GM19328 (cell line): ENCODE measurements at regions not wholly inside any gene's neighbourhood (a gene's known extent, or its start where the extent isn't known, plus 50 kb on each side); places are given as distances from the start of the nearest gene placed in this dataset.

Experiments used
- ATAC-seq: cut with Tn5 transposase; IDR thresholded peaks from one replicate; pipeline ENCODE4 v1.9.1; 2021; ENCODE audit warnings: mild to moderate bottlenecking, moderate library complexity; ENCODE audit not compliant: unreplicated experiment

DNA sequence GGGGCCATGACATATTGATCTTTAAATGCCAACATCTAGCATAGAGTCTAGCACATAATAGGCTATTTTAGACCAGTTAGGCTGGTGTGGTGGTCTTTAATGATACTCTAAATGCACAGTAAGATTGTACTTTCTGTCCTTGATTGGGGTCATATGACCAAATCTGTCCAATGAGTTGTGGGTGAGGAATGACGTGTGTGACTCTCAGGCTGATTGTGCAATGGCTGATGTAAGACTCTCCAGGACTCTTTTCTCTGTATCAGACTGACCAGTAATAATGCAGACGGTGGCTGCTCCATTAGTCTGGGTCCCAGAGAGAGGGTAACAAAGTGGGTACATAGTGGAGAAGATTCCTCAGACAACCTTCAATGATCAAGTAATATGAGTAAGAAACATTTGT lies 541.6 kb upstream of the CAMK1G start:
- no peak for ATAC-seq

DNA sequence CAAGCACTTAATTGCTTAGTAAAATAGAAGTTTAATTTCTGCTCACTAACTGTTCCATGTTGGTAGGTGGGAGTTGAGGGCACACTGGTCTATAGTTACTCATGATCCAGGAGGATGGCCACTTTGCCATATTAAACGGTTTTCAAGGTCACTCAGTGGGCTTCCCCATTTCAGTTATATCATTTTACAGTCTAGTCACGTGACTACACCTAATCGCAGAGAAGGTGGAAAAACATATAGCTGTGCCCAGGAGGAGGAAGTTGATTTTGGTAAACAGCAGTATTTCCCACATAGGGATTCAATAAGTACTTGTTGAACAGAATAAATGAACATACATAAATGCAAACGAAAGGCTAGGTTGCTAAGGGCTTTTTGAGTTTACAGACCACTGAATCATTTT lies 541.1 kb upstream of the CAMK1G start:
- ATAC-seq, result no peak

DNA sequence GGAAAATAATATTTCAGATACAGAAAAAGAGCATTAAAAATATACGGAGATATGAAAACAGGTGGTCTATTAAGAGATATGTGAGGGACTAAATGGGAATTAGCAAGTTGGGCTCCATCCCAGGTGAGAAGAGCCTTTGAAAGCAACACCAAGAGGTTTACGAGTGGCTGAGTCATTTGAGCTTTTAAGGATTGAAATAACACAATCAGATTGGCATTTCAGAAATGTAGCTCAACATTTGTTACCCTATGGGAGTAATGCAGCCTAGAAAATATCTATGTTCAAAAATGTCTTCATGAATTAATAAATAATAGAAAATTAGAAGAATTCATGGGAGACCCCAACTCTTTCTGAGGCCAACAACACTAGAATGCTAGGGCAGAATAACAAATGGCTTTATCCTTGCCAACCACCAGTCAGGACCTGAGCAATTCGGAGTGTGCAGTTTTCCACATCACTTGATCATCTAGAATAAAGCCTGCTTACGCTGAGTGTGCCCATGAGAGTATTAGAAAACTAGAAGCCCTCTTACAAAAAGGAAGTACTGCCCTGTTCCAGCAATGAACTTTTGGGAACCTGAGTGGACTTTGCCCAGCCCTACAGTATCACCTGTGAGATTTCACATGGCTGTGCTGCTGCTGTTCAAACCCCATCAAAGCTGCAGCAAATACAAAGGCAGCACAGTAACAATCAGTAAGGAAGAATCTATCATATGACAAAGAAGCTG lies 538.0 kb upstream of the CAMK1G start:
- ATAC-seq, result no peak

DNA sequence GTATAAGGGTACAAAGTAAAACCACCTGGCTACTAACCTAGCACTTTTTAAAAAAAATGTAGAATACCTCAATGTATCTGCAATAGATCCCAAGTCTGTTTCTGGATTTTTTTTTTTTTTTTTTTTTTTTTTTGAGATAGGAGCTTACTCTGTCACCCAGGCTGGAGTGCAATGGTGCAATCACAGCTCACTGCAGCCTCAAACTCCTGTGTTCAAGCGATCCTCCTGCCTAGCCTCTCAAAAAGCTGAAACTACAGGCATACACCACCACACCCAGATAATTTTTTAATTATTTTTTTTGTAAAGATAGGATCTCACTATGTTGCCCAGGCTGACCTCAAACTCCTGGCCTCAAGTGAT lies 537.5 kb upstream of the CAMK1G start:
- no peak for ATAC-seq

DNA sequence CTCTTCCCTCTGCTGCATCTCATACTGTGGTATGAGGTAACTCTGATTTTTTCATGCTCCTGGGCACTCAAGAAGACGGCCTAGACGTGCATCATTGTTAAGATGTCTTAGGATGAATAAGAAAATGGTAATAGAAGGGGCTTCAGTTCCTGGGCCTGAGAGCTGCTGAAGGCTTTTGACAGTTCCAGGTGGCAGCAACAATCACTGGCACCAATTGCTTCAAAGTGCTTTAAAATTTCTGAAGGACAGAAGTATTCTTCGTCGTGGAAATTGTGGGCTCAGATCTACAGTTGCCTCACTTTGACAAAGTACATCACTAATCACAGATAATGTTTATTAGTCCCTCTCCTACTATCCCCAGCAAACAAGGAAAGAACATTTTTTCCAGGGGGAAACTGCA lies 536.6 kb upstream of the CAMK1G start:
- no peak for ATAC-seq

DNA sequence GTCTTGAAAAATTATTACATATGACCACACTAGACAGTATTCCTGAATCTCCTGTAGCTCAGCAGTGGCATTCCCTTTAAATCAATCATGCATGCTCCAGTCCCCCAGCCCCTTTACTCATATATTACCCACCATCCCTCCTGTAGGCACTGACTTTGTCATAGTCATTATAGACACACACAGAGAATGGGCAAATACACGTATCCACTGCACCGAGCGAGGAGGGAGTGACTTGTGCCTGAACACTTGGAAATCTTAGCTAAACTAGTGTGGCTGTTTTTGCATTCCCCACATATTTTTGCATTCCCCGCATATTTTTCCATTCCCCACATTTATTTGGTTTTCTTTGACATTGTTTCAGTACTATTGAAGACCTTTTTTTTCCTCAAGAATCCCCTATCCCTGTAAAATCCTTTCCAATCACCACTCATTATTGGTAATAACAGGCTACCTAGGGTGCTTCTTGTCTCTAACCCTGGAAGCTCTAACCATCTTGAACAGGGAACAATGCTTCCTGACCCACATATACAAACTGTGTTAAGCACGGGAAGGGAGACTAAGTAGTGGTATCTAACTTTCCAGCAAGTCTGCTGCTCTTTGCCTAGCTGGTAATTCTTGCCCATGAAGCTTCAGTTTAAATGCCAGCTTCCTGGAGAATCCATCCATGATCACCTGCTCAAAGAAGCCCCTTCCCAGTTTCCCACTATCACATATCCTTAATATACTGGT lies 534.4 kb upstream of the CAMK1G start:
- no peak for ATAC-seq

DNA sequence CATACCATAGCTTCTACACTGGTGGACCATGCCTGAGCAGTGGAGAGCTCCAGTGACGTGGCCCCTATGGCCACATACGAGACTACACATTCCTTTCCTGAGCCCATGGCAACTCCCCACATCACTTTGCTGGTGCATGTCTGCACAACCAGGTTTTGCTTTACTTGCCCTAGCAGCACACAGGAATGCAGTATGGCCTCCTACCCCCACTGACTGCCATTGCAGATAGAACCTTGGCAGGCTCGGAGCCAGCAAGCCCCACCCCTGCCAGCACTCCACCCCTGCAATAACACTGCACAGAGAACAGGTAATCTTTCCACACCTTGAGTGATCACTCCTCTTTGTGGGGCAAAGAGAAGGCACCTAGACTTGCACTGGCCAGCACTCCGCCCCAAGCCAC lies 531.9 kb upstream of the CAMK1G start:
- ATAC-seq, result no peak

DNA sequence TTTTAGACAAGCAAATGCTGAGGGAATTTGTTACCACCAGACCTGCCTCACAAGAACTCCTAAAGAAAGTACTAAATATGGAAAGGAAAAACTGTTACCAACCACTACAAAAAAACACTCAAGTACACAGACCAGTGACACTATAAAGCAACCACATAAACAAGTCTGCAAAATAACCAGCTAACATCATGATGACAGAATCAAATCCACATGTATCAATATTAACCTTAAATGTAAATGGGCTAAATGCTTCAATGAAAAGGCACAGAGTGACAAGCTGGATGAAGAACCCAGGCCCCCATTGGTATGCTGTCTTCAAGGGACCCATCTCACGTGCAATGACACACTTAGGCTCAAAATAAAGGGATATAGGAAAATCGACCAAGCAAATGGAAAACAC lies 529.9 kb upstream of the CAMK1G start:
- no peak for ATAC-seq

DNA sequence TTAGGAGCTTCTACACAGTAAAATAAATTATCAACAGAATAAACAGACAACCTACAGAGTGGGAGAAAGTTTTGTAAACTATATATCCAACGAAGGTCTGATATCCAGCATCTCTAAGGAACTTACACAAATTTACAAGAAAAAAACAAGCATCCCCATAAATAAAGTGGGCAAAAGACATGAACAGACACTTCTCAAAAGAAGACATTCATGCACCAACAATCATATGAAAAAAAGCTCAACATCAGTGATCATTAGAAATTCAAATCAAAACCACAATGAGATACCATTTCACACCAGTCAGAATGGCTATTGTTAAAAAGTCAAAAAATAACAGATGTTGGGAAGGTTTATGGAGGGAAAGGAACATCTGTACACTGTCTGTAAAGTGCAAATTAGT lies 526.4 kb upstream of the CAMK1G start:
- no peak for ATAC-seq

DNA sequence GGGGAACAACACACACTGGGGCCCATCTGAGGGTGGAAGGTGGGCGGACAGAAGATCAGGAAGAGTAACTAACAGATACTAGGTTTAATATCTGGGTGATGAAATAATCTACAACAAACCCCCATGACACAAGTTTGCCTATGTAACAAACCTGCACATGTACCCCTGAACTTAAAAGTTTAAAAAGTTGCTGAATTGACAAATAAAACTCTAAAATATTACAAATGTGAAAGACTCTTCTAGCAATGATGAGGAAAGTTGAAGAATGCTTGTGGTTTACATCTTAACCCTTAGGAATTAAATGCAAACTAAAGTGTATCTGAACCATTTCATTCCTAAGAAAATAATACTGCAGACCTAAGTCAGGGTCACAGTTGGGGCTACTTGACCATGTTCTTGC lies 525.6 kb upstream of the CAMK1G start:
- no peak for ATAC-seq

DNA sequence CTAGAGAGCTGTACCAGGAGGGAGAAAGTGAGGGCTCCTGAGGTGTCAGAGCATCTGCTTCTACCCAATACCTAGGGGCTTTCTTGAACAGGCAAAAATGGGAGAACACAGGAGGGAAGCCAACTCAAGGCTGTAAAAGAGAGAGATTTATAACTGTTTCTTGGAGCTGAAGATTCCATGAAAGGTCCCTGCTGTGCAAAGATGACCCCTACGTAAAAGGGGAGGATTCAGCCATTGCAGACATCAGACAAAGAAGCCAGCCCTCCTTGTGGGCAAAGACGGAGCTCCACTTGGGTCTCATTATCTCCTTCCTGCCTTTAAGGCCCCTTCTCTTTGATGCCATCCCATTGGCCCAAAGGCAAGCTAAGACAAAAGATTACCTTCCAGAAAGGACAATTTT lies 524.1 kb upstream of the CAMK1G start:
- no peak for ATAC-seq

DNA sequence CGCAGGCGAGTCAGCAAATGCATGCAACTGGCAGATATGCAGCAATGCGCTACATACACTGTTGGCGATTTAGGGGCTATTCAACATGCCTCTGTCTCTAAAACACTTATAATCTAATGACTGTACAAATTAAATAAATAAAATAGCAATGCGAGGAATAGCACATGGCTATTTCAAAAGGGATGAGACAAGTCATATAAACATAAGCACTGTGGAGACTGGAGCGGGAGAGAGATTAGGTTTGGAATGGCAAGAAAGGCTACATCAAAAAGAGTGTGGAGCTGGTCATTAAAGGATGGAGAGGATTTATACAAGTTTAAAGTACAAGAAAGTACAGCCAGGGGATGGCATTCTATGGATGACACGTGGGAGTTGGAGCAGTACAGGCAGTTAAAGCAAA lies 523.5 kb upstream of the CAMK1G start:
- ATAC-seq, result no peak

DNA sequence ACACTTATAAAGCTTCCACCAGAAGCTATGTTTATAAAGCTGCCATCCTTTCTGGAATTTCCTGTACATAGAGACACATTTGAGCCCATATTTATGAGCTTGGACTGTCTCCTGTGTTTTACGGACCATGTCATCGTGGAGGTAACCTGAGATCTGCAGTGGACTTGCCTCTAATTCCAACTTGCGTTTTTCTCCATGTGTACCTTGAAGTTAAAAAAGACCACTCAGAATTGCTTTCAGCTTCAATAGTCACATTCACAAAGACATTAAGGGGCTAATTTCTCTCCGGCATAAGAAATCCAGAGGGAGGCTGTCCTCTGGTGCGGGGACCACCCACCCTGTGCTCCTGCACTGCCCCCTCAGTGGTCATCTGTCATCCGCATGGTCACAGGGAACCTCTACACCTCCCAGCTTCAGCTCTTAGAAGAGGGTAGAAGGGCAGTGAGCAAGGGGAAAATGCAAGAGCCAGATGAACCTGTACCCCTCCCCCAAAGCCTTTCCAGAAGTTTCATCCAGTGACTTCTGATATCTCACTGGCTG lies 521.4 kb upstream of the CAMK1G start:
- no peak for ATAC-seq

DNA sequence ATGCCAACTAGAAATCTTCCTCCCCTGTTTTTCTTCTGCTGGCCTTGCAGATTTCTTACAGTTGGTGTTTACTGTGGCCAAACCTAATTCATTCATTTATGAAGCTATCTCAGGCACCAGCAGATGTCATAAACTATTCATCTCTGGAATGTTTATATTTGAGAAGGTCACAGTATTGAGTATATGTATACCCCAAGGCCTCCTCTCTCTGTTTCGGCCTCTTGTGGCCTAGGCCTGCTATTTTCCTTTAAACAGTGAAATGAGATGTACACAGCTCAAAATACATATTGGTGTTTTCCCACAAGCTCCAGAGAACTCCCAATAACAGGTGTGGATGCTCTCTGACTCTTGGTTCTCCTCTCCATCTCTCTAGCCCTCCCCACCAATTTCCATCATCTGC lies 520.7 kb upstream of the CAMK1G start:
- no peak for ATAC-seq

DNA sequence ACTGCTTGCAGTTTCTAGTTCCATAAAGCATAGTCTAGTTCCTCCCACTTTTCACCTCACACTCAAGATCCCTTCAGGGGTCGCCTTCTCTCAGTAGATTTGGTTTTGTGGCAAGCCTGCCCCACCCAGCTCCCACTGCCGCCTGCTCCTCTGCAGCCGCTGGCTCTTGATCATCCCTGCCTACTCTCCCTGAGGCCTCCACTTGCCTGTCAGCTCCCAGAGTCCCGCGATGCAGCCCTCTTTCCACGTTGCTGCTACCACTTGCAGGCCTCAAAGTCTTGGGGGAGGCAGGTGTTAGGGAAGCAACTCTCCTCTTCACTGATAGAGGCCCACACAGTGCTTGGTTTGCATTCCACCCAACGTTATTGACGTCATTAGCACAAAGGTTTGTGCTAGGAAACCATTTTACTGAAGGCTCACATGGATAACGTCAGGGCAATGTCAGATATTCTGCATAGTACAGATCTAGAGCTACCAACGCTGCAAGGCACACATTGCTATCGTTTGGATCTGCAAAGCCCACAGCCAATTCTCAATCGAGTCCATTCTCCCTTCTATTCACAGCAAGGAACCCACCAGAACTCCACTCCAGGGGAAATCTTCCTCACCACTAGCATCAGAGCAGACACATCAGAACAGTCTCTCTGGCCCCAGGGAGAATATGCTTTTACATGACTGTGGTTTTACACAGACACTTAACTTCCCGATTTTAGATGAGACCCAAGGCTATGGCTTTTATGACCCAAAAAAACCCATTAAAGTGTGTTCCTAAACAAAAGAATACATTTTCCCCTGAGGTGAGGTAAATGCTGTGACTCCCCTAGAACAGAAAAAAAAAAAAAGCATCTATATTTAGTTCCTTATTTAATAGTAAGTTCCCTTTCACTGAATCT lies 519.5 kb upstream of the CAMK1G start:
- ATAC-seq, result no peak

DNA sequence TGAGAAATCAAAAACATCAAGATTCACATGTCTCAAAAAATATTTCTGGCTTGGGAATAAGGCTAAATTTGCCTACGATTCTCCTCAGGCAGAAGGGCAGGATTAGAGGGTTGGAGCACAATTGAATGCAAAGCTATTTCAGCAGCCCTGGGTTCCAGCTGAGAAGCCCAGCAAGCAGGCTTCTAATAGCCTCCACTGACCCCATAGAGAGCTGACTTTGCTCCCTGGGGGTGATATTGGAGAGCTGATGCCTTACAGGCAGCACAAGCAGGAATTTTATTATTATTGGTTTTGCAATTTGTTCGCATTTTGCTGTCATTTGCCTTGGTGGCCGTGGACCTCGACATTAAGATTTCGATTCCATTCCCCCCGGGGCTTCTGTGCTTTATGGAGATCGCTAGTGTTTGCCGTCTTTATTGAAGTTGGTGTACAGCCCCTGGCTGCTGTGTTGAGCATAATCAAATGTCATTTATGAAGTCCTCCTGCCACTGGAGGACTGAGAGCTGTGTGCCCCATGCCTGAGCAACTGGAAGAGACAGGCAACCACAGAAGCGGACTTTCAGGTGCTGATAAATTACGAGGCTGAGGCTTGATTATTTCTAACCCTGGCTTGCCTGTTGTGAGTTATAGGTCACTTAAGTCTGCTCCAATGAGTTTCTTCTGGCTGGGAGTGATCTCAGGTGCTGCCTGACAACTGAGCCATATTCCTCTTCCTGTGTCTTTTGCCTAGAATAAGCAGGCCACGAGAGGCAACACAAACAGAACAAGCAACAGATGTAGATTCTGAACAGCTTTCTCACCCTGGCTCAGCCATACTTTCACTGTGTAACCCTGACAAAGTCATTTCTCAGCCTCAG lies 518.4 kb upstream of the CAMK1G start:
- ATAC-seq, result no peak

DNA sequence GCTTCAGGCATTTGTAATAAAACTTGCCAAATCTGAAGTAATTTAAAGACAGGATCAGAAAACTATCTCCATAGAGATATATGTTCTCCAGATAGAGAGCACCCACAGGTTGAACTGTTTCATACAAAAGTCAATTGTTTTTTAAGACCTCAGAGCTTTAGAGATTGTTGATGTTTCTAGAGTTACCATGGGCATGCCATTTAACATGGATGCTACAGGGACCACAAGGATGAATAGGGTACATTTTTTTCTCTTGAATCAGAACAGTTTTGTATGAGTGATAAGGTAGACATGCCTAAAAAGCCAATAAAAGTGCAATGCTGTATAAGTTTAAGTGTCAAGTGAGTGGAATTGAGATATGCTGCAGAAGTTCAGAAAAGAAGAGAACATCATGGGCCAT lies 511.0 kb upstream of the CAMK1G start:
- ATAC-seq, result no peak

DNA sequence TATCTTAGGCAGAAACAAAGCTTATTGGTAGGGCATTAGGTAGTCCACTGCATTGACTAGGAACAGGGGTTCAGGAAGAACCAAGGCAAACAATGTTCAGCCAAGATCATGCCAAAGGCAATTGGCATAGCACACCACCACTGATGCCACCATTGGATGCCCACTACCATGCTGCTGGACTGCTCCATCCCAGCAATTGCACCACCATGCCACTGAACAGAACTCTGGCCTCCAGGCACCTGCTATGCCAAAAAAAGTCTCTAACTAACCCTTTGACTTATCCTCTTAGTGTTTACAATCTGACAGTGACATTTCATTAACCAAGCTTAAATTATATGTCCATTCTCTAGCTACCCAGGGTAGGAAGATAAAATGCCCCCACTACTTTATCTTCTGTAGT lies 509.6 kb upstream of the CAMK1G start:
- no peak for ATAC-seq

DNA sequence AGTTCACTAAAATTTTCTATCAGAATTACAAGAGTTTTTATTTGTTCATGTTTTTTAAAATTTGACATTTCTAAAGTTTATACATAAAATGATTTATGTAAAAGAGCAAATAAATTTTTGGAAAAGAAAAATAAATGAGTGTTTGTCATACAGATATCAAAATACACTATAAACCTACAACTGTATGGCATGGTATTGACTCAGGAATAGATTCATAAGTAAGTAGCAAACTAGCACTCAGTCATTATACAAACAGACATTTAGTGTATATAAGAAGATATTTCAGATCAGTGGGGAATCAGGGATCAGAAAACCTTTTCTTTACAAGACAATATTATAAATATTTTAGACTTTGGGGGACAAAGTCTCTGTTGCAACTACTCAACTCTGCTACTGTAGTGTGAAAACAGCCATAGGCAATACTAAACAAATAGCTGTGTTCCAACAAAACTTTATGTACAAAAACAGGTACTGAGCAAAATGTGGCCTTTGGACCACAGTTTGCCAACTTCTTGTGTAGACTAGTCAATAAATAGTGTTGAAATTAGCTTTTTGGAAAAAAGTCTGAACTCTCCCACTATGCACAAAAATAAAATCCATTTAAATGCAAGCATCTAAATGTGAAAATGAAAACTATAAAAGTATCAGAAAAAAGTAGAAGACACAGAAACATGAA lies 508.8 kb upstream of the CAMK1G start:
- ATAC-seq, result no peak

DNA sequence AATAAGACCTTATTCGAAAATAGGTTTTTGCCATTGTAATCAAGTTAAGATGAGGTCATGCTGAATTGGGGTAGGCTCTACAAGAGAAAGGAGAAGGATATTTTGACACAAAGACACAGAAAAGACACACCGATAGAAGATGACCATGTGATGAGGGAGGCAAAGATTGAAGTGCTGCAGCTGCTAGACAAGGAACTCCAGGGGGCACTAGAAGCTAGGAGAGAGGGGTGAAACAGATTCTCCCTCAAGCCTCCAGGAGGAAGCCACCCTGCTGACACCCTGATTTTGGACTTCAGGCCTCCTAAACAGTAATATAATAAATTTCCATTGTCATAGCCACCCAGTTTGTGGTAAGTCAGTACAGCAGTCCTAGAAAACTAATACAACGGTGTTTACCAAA lies 506.8 kb upstream of the CAMK1G start:
- ATAC-seq, result no peak
